Fibroblast of mammary gland (primary cell): ENCODE measurements at regions not wholly inside any gene's neighbourhood (a gene's known extent, or its start where the extent isn't known, plus 50 kb on each side); places are given as distances from the start of the nearest gene placed in this dataset.
A peak's percentile ranks its signal among the peaks of the same experiment; 100 is the strongest.

ENCODE experiments used
- DNase-seq: peaks from one replicate; pipeline ENCODE4 v3.0.0-alpha.2; 2010; ENCODE audit warnings: low read depth
- H3K4me3 ChIP-seq: 2 replicates; pipeline ENCODE4 v1.5.1; 2011; ENCODE audit warnings: low read depth, mild to moderate bottlenecking, low read length, moderate library complexity; ENCODE audit not compliant: control insufficient read depth
- CTCF ChIP-seq: conservative IDR thresholded peaks from 2 replicates; pipeline ENCODE4 v1.5.1; 2011; ENCODE audit warnings: low read depth, low read length, inconsistent platforms; ENCODE audit not compliant: control insufficient read depth, insufficient read depth

- no peak for TF ChIP-seq CTCF
- DNase-seq, result no peak
- H3K4me3 ChIP-seq, result no peak overlapping the region
Observed at GRCh38 chr5:65087154-65087553, 318.4 kb downstream of the CWC27 start.

- H3K4me3 ChIP-seq, result no peak overlapping the region
- TF ChIP-seq CTCF, result no peak
- DNase-seq, result no peak
Observed at GRCh38 chr5:65094279-65094678, 325.5 kb downstream of the CWC27 start.

GRCh38 chr5:65098393-65098792 lies 329.7 kb downstream of the CWC27 start:
- no peak for TF ChIP-seq CTCF
- no peak overlapping the region for H3K4me3 ChIP-seq
- DNase-seq, result peak; percentile 54
